ENCODE measurements at regions not wholly inside any gene's neighbourhood (a gene's known extent, or its start where the extent isn't known, plus 50 kb on each side); places are given as distances from the start of the nearest gene placed in this dataset.

GRCh38 chr1:60598041-60598910 is 484.1 kb upstream of the NFIA start:
- H3K9me3 ChIP-seq (ENCODE audit: insufficient read depth, low read length): no peaks in the 10 kb centered on the region
- no peaks in the 10 kb centered on the region for H3K79me2 ChIP-seq (ENCODE audit: low read length)
- H3K27me3 ChIP-seq (ENCODE audit: low read depth, low read length): no peaks in the 10 kb centered on the region
- H4K20me1 ChIP-seq (ENCODE audit: insufficient read depth, low read length): no peaks in the 10 kb centered on the region
- H3K4me2 ChIP-seq (ENCODE audit: low read length): no peak overlapping the region
- H3K4me3 ChIP-seq (ENCODE audit: low read length): no peak overlapping the region
- no peak for TF ChIP-seq EZH2phosphoT487 (IDR thresholded peaks at IDR 0.05; ENCODE audit: low read depth)
- no peak for TF ChIP-seq CTCF (IDR thresholded peaks at IDR 0.05; ENCODE audit: low read depth, low read length)
- no peaks in the 10 kb centered on the region for H3K36me3 ChIP-seq (replicated peaks; ENCODE audit: low read depth, low read length)
- no peak overlapping the region for H2AFZ ChIP-seq (ENCODE audit: low read depth, low read length)
- H3K9ac ChIP-seq (ENCODE audit: low read length): no peak overlapping the region
- H3K27ac ChIP-seq (ENCODE audit: low read length): no peak overlapping the region
- H3K4me1 ChIP-seq (ENCODE audit: low read length): peaks cover 6% of the 10 kb centered on the region; the same call in 1 of the 2 replicates

- no peaks in the 10 kb centered on the region for H3K27me3 ChIP-seq (ENCODE audit: low read depth, low read length)
- no peaks in the 10 kb centered on the region for H3K79me2 ChIP-seq (ENCODE audit: low read length)
- no peaks in the 10 kb centered on the region for H4K20me1 ChIP-seq (ENCODE audit: insufficient read depth, low read length)
- no peak overlapping the region for H3K4me2 ChIP-seq (ENCODE audit: low read length)
- no peaks in the 10 kb centered on the region for H3K36me3 ChIP-seq (replicated peaks; ENCODE audit: low read depth, low read length)
- peaks cover 6% of the 10 kb centered on the region; the same call in 1 of the 2 replicates for H3K4me1 ChIP-seq (ENCODE audit: low read length)
- no peak overlapping the region for H3K4me3 ChIP-seq (ENCODE audit: low read length)
- H3K9ac ChIP-seq (ENCODE audit: low read length): no peak overlapping the region
- no peak overlapping the region for H3K27ac ChIP-seq (ENCODE audit: low read length)
- no peak for TF ChIP-seq EZH2phosphoT487 (IDR thresholded peaks at IDR 0.05; ENCODE audit: low read depth)
- TF ChIP-seq CTCF (IDR thresholded peaks at IDR 0.05; ENCODE audit: low read depth, low read length): no peak
- H2AFZ ChIP-seq (ENCODE audit: low read depth, low read length): no peak overlapping the region
- H3K9me3 ChIP-seq (ENCODE audit: insufficient read depth, low read length): no peaks in the 10 kb centered on the region
Observed at GRCh38 chr1:60596791-60597750, 485.3 kb upstream of the NFIA start.

GRCh38 chr1:60591583-60591982 is 490.8 kb upstream of the NFIA start:
- Histone ChIP-seq H3K27ac (ENCODE audit: low read length) (no peak overlapping the region), H2AFZ (ENCODE audit: low read depth, low read length) (no peak overlapping the region), H4K20me1 (ENCODE audit: insufficient read depth, low read length) (no peaks in the 10 kb centered on the region), H3K4me3 (ENCODE audit: low read length) (no peak overlapping the region), H3K9ac (ENCODE audit: low read length) (no peak overlapping the region), H3K4me1 (ENCODE audit: low read length) (no peaks in the 10 kb centered on the region), H3K4me2 (ENCODE audit: low read length) (no peak overlapping the region), H3K9me3 (ENCODE audit: insufficient read depth, low read length) (no peaks in the 10 kb centered on the region), H3K79me2 (ENCODE audit: low read length) (no peaks in the 10 kb centered on the region), H3K27me3 (ENCODE audit: low read depth, low read length) (no peaks in the 10 kb centered on the region), H3K36me3 (replicated peaks; ENCODE audit: low read depth, low read length) (no peaks in the 10 kb centered on the region)
- no peak for TF ChIP-seq EZH2phosphoT487 (IDR thresholded peaks at IDR 0.05; ENCODE audit: low read depth)
- no peak for TF ChIP-seq CTCF (IDR thresholded peaks at IDR 0.05; ENCODE audit: low read depth, low read length)

DNA sequence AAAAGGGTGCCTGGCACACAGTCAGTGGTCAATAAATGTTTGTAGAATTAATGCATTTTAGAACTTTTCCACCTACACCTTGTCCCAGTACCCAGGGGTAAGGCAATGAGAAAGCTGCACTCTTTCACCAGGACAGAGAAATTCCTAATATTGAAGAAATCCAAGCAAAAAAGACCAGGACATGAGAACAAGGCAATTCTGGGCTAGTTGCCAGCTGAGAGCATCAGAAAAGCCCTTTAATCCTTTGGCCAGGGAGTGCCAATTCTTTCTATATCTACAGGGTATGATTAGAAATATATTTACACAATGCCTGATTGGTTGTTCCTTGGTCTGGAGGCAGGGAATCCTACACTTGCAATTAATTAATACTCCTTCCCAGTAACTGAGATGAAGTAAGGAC is 492.4 kb upstream of the NFIA start:
- no peak overlapping the region for H3K4me2 ChIP-seq (ENCODE audit: low read length)

More for the DNA sequence above, 492.4 kb upstream of the NFIA start:
- Histone ChIP-seq H3K4me1 (ENCODE audit: low read length) (no peaks in the 10 kb centered on the region), H3K4me3 (ENCODE audit: low read length) (no peak overlapping the region), H3K9me3 (ENCODE audit: insufficient read depth, low read length) (no peaks in the 10 kb centered on the region), H3K27ac (ENCODE audit: low read length) (no peak overlapping the region), H4K20me1 (ENCODE audit: insufficient read depth, low read length) (no peaks in the 10 kb centered on the region), H2AFZ (ENCODE audit: low read depth, low read length) (no peak overlapping the region), H3K9ac (ENCODE audit: low read length) (no peak overlapping the region), H3K36me3 (replicated peaks; ENCODE audit: low read depth, low read length) (no peaks in the 10 kb centered on the region), H3K79me2 (ENCODE audit: low read length) (no peaks in the 10 kb centered on the region), H3K27me3 (ENCODE audit: low read depth, low read length) (no peaks in the 10 kb centered on the region)
- no peak for TF ChIP-seq EZH2phosphoT487 (IDR thresholded peaks at IDR 0.05; ENCODE audit: low read depth)
- TF ChIP-seq CTCF (IDR thresholded peaks at IDR 0.05; ENCODE audit: low read depth, low read length): no peak

All from OCI-LY3 (cell line).